Mucosa of rectum (tissue), 2 donors: ENCODE measurements at regions not wholly inside any gene's neighbourhood (a gene's known extent, or its start where the extent isn't known, plus 50 kb on each side); places are given as distances from the start of the nearest gene placed in this dataset.

Experiments
- H3K27ac ChIP-seq, 2 donors: one replicate each; pipeline ENCODE4 v1.7.0; 2013; ENCODE audit warnings: inconsistent platforms in 2 of 2, low read depth in 2 of 2, low read length in 2 of 2
- H3K27me3 ChIP-seq, 2 donors: one replicate each; pipeline ENCODE4 v1.7.0; 2013; ENCODE audit warnings: low read length in 2 of 2; ENCODE audit not compliant: control insufficient read depth in 2 of 2, insufficient read depth in 2 of 2
- H3K36me3 ChIP-seq, 2 donors: one replicate each; pipeline ENCODE4 v1.7.0; 2013; ENCODE audit warnings: low read length in 2 of 2; ENCODE audit not compliant: control insufficient read depth in 2 of 2, insufficient read depth in 2 of 2
- H3K4me1 ChIP-seq, 2 donors: one replicate each; pipeline ENCODE4 v1.7.0; 2013; ENCODE audit warnings: low read length in 2 of 2, mild to moderate bottlenecking in 1 of 2; ENCODE audit not compliant: control insufficient read depth in 2 of 2, insufficient read depth in 2 of 2
- H3K4me3 ChIP-seq, 2 donors: one replicate each; pipeline ENCODE4 v1.7.0; 2013; ENCODE audit warnings: low read length in 2 of 2
- H3K9ac ChIP-seq, 2 donors: one replicate each; pipeline ENCODE4 v1.7.0; 2013; ENCODE audit warnings: low read length in 2 of 2, low read depth in 1 of 2, mild to moderate bottlenecking in 1 of 2
- H3K9me3 ChIP-seq, 2 donors: one replicate each; pipeline ENCODE4 v1.7.0; 2013; ENCODE audit warnings: low read length in 2 of 2; ENCODE audit not compliant: control insufficient read depth in 2 of 2
- donor health status: healthy.
- donor health status: Normal muscosa, but diverticular disease.

DNA sequence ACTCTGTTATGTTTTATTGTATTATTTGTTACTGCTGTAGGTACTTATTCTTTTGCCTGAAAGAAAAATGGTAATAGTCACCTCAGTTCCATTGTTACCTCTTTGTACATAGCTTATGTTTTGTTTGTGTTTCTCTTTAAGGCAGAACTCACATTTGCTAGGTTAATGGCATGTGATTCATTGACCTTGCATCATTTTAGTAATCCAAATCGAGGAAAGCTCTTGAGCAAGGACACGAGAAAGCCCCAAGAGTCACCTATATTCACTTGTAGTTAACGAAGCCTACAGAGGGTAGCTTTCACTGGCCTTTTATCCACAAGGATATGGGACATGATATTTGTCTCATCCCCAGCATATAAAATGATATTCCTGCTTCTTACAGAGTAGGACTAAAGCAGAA, 1765.2 kb downstream of the NCAM2 start:
- Histone ChIP-seq H3K4me1 (no peaks in the 10 kb centered on the region), H3K27ac (no peak overlapping the region), H3K27me3 (no peaks in the 10 kb centered on the region), H3K9ac (no peak overlapping the region), H3K9me3 (no peaks in the 10 kb centered on the region), H3K4me3 (no peak overlapping the region), H3K36me3 (no peaks in the 10 kb centered on the region)

DNA sequence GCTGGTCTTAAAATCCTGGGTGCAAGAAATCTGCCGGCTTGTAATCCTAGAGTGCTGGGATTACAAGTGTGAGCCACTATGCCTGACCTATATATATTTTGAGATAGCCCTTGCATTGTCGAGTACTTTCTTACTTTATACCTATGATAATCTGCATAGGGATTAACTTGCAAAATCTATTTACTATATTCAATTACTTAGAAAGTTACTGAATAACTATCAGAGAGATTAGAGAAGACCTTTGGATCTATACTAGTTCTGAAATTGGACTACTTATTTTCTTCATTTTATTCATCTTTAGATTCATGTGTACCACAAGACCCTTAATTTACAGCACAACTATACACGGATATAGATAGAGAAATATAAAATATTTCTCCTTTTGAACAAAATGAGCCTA, 1766.0 kb downstream of the NCAM2 start:
- H3K4me3 ChIP-seq, result no peak overlapping the region
- no peaks in the 10 kb centered on the region for H3K27me3 ChIP-seq
- no peaks in the 10 kb centered on the region for H3K36me3 ChIP-seq
- no peaks in the 10 kb centered on the region for H3K4me1 ChIP-seq
- H3K9ac ChIP-seq, result no peak overlapping the region
- H3K9me3 ChIP-seq, result no peaks in the 10 kb centered on the region
- H3K27ac ChIP-seq, result no peak overlapping the region

DNA sequence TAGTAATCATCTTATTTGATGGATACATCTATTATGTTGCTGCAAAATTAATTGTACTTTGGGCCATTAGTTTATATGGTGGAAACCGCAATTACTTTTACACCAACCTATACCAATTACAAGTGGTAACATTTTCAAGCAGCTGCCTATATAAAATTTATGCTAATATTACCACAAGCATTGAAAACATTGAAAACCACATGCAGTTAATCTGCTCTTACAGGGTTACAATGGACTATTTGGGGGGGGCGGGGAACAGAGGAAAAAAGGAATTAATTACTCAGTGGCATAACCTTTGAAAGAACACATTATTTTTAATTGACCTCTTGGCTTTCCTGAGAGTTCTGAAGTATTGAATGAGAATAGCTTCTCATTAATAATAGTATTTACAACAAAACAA, 1793.2 kb downstream of the NCAM2 start:
- Histone ChIP-seq H3K4me3 (no peak overlapping the region), H3K9me3 (no peaks in the 10 kb centered on the region), H3K36me3 (no peaks in the 10 kb centered on the region), H3K27me3 (no peaks in the 10 kb centered on the region), H3K9ac (no peak overlapping the region), H3K4me1 (no peaks in the 10 kb centered on the region), H3K27ac (no peak overlapping the region)

DNA sequence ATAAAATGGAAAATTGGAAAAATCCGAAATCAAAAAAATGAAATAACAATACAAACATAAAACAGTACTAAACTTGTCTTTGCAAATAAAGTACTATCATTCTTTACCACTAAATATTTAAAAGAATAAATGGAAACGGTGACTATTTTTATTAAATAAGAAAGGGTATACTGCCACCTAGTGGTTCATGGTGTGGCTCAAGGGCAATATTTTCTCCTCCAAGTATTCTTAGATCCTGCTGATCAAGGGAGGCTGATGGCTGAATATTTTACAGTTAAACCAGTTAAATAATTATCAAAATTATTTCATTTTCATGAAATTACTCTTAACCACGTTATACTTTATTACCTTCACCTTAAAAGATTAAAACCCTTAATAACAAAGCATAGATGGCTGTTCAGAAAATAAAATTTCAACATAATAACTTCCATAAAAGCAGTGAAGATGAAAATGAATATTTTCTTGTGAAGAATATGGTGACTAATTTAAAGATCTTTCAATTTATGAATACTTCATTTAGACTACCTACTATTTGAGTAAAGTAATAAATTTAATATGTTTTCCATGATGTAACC, 1793.9 kb downstream of the NCAM2 start:
- Histone ChIP-seq H3K36me3 (no peaks in the 10 kb centered on the region), H3K9me3 (no peaks in the 10 kb centered on the region), H3K4me3 (no peak overlapping the region), H3K27me3 (no peaks in the 10 kb centered on the region), H3K27ac (no peak overlapping the region), H3K9ac (no peak overlapping the region), H3K4me1 (no peaks in the 10 kb centered on the region)

DNA sequence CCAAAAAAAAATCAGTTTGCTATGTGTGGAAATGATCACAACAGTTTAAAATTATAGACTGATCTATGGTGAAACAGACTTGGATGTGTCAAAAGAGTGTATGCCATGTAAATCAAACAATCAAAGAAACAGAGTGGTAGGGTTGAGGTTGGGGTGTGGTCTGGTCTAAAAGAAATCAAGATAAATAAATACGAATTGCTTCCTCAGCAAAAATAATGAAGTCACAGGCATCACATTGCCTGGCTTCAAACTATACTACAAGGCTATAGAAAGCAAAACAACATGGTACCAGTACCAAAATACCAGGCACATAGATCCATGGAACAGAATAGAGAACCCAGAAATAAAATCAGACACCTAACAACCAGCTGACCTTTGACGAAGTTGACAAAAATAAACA, 1796.9 kb downstream of the NCAM2 start:
- Histone ChIP-seq H3K9ac (no peak overlapping the region), H3K27ac (no peak overlapping the region), H3K27me3 (no peaks in the 10 kb centered on the region), H3K9me3 (no peaks in the 10 kb centered on the region), H3K4me3 (no peak overlapping the region), H3K36me3 (no peaks in the 10 kb centered on the region), H3K4me1 (no peaks in the 10 kb centered on the region)

DNA sequence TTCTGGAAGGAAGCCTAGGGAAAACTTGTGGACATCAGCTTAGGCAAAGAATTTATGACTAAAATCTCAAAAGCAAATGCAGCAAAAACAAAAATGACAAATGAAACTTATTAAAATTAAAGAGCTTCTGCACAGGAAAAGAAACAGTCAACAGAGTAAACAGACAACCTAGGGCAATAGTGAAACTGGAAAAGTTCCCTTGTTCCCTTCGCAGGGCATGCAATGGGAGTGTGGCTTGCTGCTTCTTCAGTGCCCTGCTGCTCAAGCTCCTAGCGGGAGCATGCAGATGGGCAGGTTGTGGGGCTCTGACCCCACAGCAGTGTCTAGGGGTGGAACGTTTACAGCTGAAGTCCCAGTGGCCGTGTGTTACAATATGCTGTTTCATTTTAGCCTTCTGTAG, 1797.4 kb downstream of the NCAM2 start:
- no peaks in the 10 kb centered on the region for H3K27me3 ChIP-seq
- H3K4me3 ChIP-seq, result no peak overlapping the region

DNA sequence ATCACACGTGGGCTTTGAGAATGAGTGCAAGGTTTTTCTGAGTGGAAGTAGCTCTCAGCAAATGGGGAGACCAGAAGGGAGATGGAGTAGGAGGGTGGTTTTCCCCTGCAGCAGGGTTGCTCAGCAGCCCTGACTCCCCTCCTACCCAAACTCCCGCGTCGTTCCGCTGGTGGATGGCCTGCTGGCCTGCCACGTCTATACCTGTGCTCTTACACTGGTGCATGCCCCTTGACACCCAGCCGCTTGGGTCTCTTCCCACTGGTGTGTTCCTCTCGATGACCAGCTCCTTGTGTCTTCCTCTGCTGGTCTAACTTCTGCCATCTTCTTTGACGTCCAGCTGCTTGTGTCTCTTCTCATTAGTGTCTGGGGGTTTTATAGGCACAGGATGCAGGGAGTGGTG, 1797.9 kb downstream of the NCAM2 start:
- Histone ChIP-seq H3K4me1 (no peaks in the 10 kb centered on the region), H3K9me3 (no peaks in the 10 kb centered on the region)

More for the DNA sequence above, 1797.4 kb downstream of the NCAM2 start:
- H3K36me3 ChIP-seq, result no peaks in the 10 kb centered on the region
- no peak overlapping the region for H3K27ac ChIP-seq
- H3K9me3 ChIP-seq, result no peaks in the 10 kb centered on the region
- no peak overlapping the region for H3K9ac ChIP-seq
- no peaks in the 10 kb centered on the region for H3K4me1 ChIP-seq

DNA sequence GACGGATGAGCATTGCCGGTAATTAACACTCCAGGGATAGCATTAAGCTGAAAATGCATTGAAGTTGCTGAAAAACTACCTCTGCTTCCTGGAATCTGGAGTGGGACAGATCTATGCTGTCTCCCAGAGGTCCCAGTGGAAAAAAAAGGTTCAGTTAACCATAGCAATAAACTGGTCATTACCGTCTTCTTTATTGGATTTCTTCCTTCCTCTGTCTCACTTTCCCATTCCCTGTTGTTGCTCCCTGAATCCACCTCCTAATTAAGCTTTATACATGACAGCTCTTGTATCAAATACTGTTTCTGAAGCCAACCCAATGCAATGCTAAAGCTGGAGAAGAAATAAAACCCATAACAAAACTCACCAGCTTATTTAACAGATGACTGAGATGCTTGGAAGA, 1805.9 kb downstream of the NCAM2 start:
- no peaks in the 10 kb centered on the region for H3K27me3 ChIP-seq
- H3K9me3 ChIP-seq, result no peaks in the 10 kb centered on the region
- H3K9ac ChIP-seq, result no peak overlapping the region
- no peaks in the 10 kb centered on the region for H3K36me3 ChIP-seq
- H3K27ac ChIP-seq, result no peak overlapping the region
- no peaks in the 10 kb centered on the region for H3K4me1 ChIP-seq
- H3K4me3 ChIP-seq, result no peak overlapping the region

More for the DNA sequence above, 1797.9 kb downstream of the NCAM2 start:
- H3K27ac ChIP-seq, result no peak overlapping the region
- no peak overlapping the region for H3K9ac ChIP-seq
- H3K36me3 ChIP-seq, result no peaks in the 10 kb centered on the region
- H3K4me3 ChIP-seq, result no peak overlapping the region
- H3K27me3 ChIP-seq, result no peaks in the 10 kb centered on the region

DNA sequence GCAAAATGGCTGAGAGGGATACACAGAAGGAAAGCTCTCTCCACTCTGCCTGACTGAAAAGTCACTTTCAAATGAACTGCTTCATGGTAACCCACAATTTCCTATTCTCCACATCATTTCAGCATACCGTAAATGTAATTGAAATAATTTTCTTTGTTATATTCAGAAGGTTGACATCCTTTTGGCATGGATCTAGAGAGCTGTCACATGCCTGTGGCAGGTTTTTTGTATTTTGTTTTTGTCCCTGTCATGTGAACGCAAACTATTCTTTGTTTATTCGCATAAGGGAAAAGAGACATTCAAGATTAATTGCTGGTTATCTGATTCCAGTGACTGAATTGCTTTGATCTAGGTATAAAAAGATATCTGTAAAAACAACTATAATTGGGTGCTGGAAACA, 1808.1 kb downstream of the NCAM2 start:
- Histone ChIP-seq H3K9me3 (no peaks in the 10 kb centered on the region), H3K36me3 (no peaks in the 10 kb centered on the region), H3K4me3 (no peak overlapping the region), H3K9ac (no peak overlapping the region), H3K27me3 (no peaks in the 10 kb centered on the region), H3K27ac (no peak overlapping the region), H3K4me1 (no peaks in the 10 kb centered on the region)

DNA sequence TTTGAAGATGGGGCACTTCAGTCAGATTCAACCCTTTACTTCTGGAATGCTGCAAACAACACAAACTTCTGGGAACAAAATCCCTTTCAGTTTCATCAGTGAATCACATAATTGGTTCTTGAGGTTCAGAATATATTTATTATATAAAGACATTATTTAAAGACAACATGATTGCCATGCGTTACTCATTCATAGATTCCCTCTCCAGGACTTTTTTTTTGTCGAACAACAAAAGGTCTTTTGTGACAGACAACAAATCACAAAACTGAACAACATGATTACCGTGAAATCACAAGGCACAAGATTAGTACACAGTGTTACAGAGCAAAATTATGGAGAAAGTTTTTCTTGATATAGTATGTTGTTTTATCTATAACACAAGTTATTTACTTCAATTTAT, 1815.0 kb downstream of the NCAM2 start:
- Histone ChIP-seq H3K9ac (no peak overlapping the region), H3K27me3 (no peaks in the 10 kb centered on the region), H3K4me1 (no peaks in the 10 kb centered on the region), H3K36me3 (no peaks in the 10 kb centered on the region), H3K4me3 (no peak overlapping the region), H3K27ac (no peak overlapping the region), H3K9me3 (no peaks in the 10 kb centered on the region)
